ENCODE measurements at regions not wholly inside any gene's neighbourhood (a gene's known extent, or its start where the extent isn't known, plus 50 kb on each side); places are given as distances from the start of the nearest gene placed in this dataset.

DNA sequence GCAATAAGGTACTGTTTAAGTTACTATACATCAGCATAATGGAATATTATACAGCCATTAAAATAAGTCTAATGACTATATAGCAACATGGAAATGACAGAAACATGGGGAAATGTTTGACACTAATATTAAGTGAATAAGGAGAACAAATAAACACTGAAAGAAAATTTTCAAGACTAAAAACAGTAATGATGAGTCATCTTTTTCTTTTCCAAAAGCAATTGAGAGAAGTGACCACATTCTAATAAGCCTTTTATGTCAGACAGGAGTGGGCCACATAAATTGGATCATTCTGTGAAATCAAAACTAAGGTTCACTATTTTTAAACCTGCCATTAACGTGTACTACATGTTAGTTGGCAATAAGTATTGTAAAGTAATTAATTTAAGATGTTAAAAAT, 187.5 kb downstream of the AHR start:
- Histone ChIP-seq H3K4me1 (ENCODE audit: insufficient read depth, low read length) (no peaks in the 10 kb centered on the region), H3K9me2 (replicated peaks; ENCODE audit: low read length) (no peaks in the 10 kb centered on the region), H3F3A (ENCODE audit: low read length, unreplicated experiment) (no peaks in the 10 kb centered on the region), H3K9ac (ENCODE audit: low read length) (no peak overlapping the region), H3K36me3 (ENCODE audit: low read depth, low read length) (no peaks in the 10 kb centered on the region), H3K79me2 (ENCODE audit: low read length) (no peaks in the 10 kb centered on the region), H3K9me3 (ENCODE audit: low read length) (no peaks in the 10 kb centered on the region), H3K27me3 (ENCODE audit: low read length) (no peaks in the 10 kb centered on the region), H4K20me1 (ENCODE audit: low read length) (no peaks in the 10 kb centered on the region), H3K27ac (ENCODE audit: low read length) (no peak overlapping the region), H2AFZ (ENCODE audit: low read length) (no peak overlapping the region), H3K4me2 (ENCODE audit: low read length) (no peak overlapping the region), H3K4me3 (ENCODE audit: low read length) (no peak overlapping the region)
- BruUV-seq (replicated peaks), result no TSS peak
- DNase-seq (no peak), ATAC-seq (no peak)
- ChIA-PET CTCF (no interaction called here), POLR2A (ENCODE audit: unreplicated experiment) (interaction anchor here (0.7 kb wide), 1 partner anchor 525 kb away, joined by 3 read pairs; no protein-coding TSS in a partner anchor)
- TF ChIP-seq, protein P1, sequence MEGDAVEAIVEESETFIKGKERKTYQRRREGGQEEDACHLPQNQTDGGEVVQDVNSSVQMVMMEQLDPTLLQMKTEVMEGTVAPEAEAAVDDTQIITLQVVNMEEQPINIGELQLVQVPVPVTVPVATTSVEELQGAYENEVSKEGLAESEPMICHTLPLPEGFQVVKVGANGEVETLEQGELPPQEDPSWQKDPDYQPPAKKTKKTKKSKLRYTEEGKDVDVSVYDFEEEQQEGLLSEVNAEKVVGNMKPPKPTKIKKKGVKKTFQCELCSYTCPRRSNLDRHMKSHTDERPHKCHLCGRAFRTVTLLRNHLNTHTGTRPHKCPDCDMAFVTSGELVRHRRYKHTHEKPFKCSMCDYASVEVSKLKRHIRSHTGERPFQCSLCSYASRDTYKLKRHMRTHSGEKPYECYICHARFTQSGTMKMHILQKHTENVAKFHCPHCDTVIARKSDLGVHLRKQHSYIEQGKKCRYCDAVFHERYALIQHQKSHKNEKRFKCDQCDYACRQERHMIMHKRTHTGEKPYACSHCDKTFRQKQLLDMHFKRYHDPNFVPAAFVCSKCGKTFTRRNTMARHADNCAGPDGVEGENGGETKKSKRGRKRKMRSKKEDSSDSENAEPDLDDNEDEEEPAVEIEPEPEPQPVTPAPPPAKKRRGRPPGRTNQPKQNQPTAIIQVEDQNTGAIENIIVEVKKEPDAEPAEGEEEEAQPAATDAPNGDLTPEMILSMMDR (conservative IDR thresholded peaks at IDR 0.05; ENCODE audit: low read depth, low read length), result no peak
- TF ChIP-seq EZH2phosphoT487 (IDR thresholded peaks at IDR 0.05; ENCODE audit: borderline replicate concordance, low read length) (no peak), EZH2 (IDR thresholded peaks at IDR 0.05; ENCODE audit: low read length, unreplicated experiment) (no peak)
- intact Hi-C loops (cut with micrococcal nuclease), result no loop called here

DNA sequence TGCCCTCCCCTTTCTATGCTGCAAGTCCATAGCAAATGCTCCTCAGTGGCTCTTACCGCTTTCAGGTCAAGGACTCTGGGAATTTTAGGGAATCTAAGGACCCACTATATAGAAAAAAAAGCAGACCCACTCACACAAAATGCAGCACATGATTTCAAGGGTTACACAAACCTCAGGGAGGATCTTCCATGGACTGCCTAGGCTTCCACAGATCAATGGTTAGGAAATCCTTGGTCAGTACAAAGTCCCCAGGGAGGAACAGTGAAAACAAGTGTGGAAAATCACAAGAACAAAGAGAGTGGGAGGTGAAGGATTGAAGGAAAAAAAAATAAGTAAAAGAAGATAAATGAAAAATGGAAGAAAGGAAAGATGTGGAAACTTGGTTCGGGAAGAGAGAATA, 188.4 kb downstream of the AHR start:
- H3K27ac ChIP-seq (ENCODE audit: low read length), result no peak overlapping the region
- no TSS peak for BruUV-seq (replicated peaks)
- no peaks in the 10 kb centered on the region for H3K27me3 ChIP-seq (ENCODE audit: low read length)
- H3F3A ChIP-seq (ENCODE audit: low read length, unreplicated experiment), result no peaks in the 10 kb centered on the region
- ChIA-PET CTCF (no interaction called here), POLR2A (ENCODE audit: unreplicated experiment) (no interaction called here)
- H4K20me1 ChIP-seq (ENCODE audit: low read length), result no peaks in the 10 kb centered on the region
- no peak overlapping the region for H3K9ac ChIP-seq (ENCODE audit: low read length)
- no peaks in the 10 kb centered on the region for H3K4me1 ChIP-seq (ENCODE audit: insufficient read depth, low read length)
- H3K4me3 ChIP-seq (ENCODE audit: low read length), result no peak overlapping the region
- DNase-seq (no peak), ATAC-seq (no peak)
- no peaks in the 10 kb centered on the region for H3K9me2 ChIP-seq (replicated peaks; ENCODE audit: low read length)
- TF ChIP-seq EZH2phosphoT487 (IDR thresholded peaks at IDR 0.05; ENCODE audit: borderline replicate concordance, low read length) (no peak), EZH2 (IDR thresholded peaks at IDR 0.05; ENCODE audit: low read length, unreplicated experiment) (no peak)
- TF ChIP-seq, protein P1 (conservative IDR thresholded peaks at IDR 0.05; ENCODE audit: low read depth, low read length), result no peak
- H3K79me2 ChIP-seq (ENCODE audit: low read length), result no peaks in the 10 kb centered on the region
- H3K36me3 ChIP-seq (ENCODE audit: low read depth, low read length), result no peaks in the 10 kb centered on the region
- H2AFZ ChIP-seq (ENCODE audit: low read length), result no peak overlapping the region
- H3K9me3 ChIP-seq (ENCODE audit: low read length), result no peaks in the 10 kb centered on the region
- intact Hi-C loops (cut with micrococcal nuclease), result no loop called here
- no peak overlapping the region for H3K4me2 ChIP-seq (ENCODE audit: low read length)

- H3K4me2 ChIP-seq (ENCODE audit: low read length), result no peak overlapping the region
- no peaks in the 10 kb centered on the region for H3K9me3 ChIP-seq (ENCODE audit: low read length)
- no peaks in the 10 kb centered on the region for H3K4me1 ChIP-seq (ENCODE audit: insufficient read depth, low read length)
- no peaks in the 10 kb centered on the region for H3K36me3 ChIP-seq (ENCODE audit: low read depth, low read length)
- no peaks in the 10 kb centered on the region for H3K27me3 ChIP-seq (ENCODE audit: low read length)
- ATAC-seq (no peak), DNase-seq (no peak)
- CTCF ChIA-PET, result no interaction called here
- no peaks in the 10 kb centered on the region for H3K9me2 ChIP-seq (replicated peaks; ENCODE audit: low read length)
- TF ChIP-seq, protein P1 (conservative IDR thresholded peaks at IDR 0.05; ENCODE audit: low read depth, low read length), result no peak
- TF ChIP-seq EZH2phosphoT487 (IDR thresholded peaks at IDR 0.05; ENCODE audit: borderline replicate concordance, low read length) (no peak), EZH2 (IDR thresholded peaks at IDR 0.05; ENCODE audit: low read length, unreplicated experiment) (no peak)
- no peaks in the 10 kb centered on the region for H4K20me1 ChIP-seq (ENCODE audit: low read length)
- no peaks in the 10 kb centered on the region for H3K79me2 ChIP-seq (ENCODE audit: low read length)
- no peaks in the 10 kb centered on the region for H3F3A ChIP-seq (ENCODE audit: low read length, unreplicated experiment)
- H3K4me3 ChIP-seq (ENCODE audit: low read length), result no peak overlapping the region
- no TSS peak for BruUV-seq (replicated peaks)
- no peak overlapping the region for H3K27ac ChIP-seq (ENCODE audit: low read length)
- H3K9ac ChIP-seq (ENCODE audit: low read length), result no peak overlapping the region
- POLR2A ChIA-PET (ENCODE audit: unreplicated experiment), result no interaction called here
- intact Hi-C loops (cut with micrococcal nuclease), result no loop called here
- no peak overlapping the region for H2AFZ ChIP-seq (ENCODE audit: low read length)
Observed at GRCh38 chr7:17487343-17487742, 188.9 kb downstream of the AHR start.

Data from PC-3 (cell line).